ENCODE measurements at regions not wholly inside any gene's neighbourhood (a gene's known extent, or its start where the extent isn't known, plus 50 kb on each side); places are given as distances from the start of the nearest gene placed in this dataset.

- peaks cover 33% of the 10 kb centered on the region for H3K4me1 Mint-ChIP-seq (ENCODE audit: low read depth, unreplicated experiment)
- no peaks in the 10 kb centered on the region for H3K36me3 Mint-ChIP-seq (ENCODE audit: insufficient read depth, unreplicated experiment)
- no peak overlapping the region for H3K4me3 Mint-ChIP-seq (ENCODE audit: low read depth, unreplicated experiment)
- H3K27ac Mint-ChIP-seq (ENCODE audit: unreplicated experiment), result no peak overlapping the region
- BruUV-seq (replicated peaks), result no TSS peak
- TF ChIP-seq, protein P1, sequence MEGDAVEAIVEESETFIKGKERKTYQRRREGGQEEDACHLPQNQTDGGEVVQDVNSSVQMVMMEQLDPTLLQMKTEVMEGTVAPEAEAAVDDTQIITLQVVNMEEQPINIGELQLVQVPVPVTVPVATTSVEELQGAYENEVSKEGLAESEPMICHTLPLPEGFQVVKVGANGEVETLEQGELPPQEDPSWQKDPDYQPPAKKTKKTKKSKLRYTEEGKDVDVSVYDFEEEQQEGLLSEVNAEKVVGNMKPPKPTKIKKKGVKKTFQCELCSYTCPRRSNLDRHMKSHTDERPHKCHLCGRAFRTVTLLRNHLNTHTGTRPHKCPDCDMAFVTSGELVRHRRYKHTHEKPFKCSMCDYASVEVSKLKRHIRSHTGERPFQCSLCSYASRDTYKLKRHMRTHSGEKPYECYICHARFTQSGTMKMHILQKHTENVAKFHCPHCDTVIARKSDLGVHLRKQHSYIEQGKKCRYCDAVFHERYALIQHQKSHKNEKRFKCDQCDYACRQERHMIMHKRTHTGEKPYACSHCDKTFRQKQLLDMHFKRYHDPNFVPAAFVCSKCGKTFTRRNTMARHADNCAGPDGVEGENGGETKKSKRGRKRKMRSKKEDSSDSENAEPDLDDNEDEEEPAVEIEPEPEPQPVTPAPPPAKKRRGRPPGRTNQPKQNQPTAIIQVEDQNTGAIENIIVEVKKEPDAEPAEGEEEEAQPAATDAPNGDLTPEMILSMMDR (IDR thresholded peaks at IDR 0.05; ENCODE audit: unreplicated experiment), result no peak
- intact Hi-C loops (cut with micrococcal nuclease; ENCODE audit: unreplicated experiment), result no loop called here
- H3K9me3 Mint-ChIP-seq (ENCODE audit: low read depth, unreplicated experiment), result no peaks in the 10 kb centered on the region
- CTCF ChIA-PET, result no interaction called here
- no peak for DNase-seq
- H3K27me3 Mint-ChIP-seq (ENCODE audit: unreplicated experiment), result no peaks in the 10 kb centered on the region
These were observed 694.6 kb downstream of the TUSC7 start for GRCh38 chr3:117404141-117404540.

DNA sequence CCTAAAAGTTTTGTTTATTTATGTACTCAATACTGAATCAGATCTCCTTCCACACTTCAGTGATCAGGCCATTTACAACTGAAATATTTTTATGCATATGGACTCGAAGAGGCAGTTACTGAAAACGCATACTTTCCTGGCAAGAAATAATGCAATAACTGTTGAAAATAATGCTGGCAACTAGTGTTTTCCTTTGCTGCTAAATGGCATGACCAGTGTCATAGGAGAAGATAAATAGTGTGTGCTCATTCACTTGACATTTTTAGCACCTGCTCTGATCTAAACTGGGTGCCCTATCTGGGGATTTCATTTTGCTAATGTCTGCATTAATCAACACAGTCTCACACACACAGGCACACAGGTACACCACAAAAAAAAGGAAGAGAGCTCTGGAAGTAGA, 695.2 kb downstream of the TUSC7 start:
- H3K27ac Mint-ChIP-seq (ENCODE audit: unreplicated experiment), result no peak overlapping the region
- intact Hi-C loops (cut with micrococcal nuclease; ENCODE audit: unreplicated experiment), result no loop called here
- no peak for DNase-seq
- peaks cover 30% of the 10 kb centered on the region for H3K4me1 Mint-ChIP-seq (ENCODE audit: low read depth, unreplicated experiment)
- CTCF ChIA-PET, result no interaction called here
- H3K27me3 Mint-ChIP-seq (ENCODE audit: unreplicated experiment), result no peaks in the 10 kb centered on the region
- no peaks in the 10 kb centered on the region for H3K36me3 Mint-ChIP-seq (ENCODE audit: insufficient read depth, unreplicated experiment)
- no peak overlapping the region for H3K4me3 Mint-ChIP-seq (ENCODE audit: low read depth, unreplicated experiment)
- BruUV-seq (replicated peaks), result no TSS peak
- TF ChIP-seq, protein P1 (IDR thresholded peaks at IDR 0.05; ENCODE audit: unreplicated experiment), result no peak
- no peaks in the 10 kb centered on the region for H3K9me3 Mint-ChIP-seq (ENCODE audit: low read depth, unreplicated experiment)

DNA sequence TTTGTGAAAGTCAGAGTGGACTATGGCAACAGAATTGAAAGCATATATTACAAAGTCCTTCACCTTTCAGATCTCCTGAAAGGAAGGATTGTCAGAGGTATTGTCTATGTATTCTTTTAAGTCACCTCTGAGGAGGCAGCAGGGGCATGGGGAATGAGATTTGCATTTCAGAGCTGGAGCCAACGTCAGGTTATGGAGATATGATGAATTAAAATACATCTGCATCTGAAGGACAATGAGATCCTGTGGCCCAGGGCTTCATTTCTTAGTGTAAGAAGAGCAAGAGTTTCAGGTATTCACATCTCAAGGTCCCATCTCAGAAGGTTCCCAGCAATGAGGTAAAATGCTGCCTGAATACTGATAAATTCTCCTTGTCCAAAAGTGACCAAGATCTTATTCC, 695.8 kb downstream of the TUSC7 start:
- no peaks in the 10 kb centered on the region for H3K27me3 Mint-ChIP-seq (ENCODE audit: unreplicated experiment)
- no peaks in the 10 kb centered on the region for H3K9me3 Mint-ChIP-seq (ENCODE audit: low read depth, unreplicated experiment)
- intact Hi-C loops (cut with micrococcal nuclease; ENCODE audit: unreplicated experiment), result no loop called here
- no TSS peak for BruUV-seq (replicated peaks)
- no peak for DNase-seq
- CTCF ChIA-PET, result no interaction called here
- H3K4me3 Mint-ChIP-seq (ENCODE audit: low read depth, unreplicated experiment), result no peak overlapping the region
- peaks cover 24% of the 10 kb centered on the region for H3K4me1 Mint-ChIP-seq (ENCODE audit: low read depth, unreplicated experiment)
- H3K27ac Mint-ChIP-seq (ENCODE audit: unreplicated experiment), result no peak overlapping the region
- TF ChIP-seq, protein P1 (IDR thresholded peaks at IDR 0.05; ENCODE audit: unreplicated experiment), result no peak
- no peaks in the 10 kb centered on the region for H3K36me3 Mint-ChIP-seq (ENCODE audit: insufficient read depth, unreplicated experiment)

- Mint-ChIP-seq H3K27me3 (ENCODE audit: unreplicated experiment) (no peaks in the 10 kb centered on the region), H3K36me3 (ENCODE audit: insufficient read depth, unreplicated experiment) (no peaks in the 10 kb centered on the region), H3K27ac (ENCODE audit: unreplicated experiment) (no peak overlapping the region), H3K4me1 (ENCODE audit: low read depth, unreplicated experiment) (peaks cover 16% of the 10 kb centered on the region), H3K9me3 (ENCODE audit: low read depth, unreplicated experiment) (no peaks in the 10 kb centered on the region), H3K4me3 (ENCODE audit: low read depth, unreplicated experiment) (no peak overlapping the region)
- peak; percentile 30 for DNase-seq
- TF ChIP-seq, protein P1 (IDR thresholded peaks at IDR 0.05; ENCODE audit: unreplicated experiment), result peak; percentile 21
- CTCF ChIA-PET, result no interaction called here
- no TSS peak for BruUV-seq (replicated peaks)
- intact Hi-C loops (cut with micrococcal nuclease; ENCODE audit: unreplicated experiment), result no loop called here
These were observed 697.7 kb downstream of the TUSC7 start for GRCh38 chr3:117407317-117407716.

GRCh38 chr3:117408811-117409210, 699.2 kb downstream of the TUSC7 start:
- no peaks in the 10 kb centered on the region for H3K9me3 Mint-ChIP-seq (ENCODE audit: low read depth, unreplicated experiment)
- TF ChIP-seq, protein P1 (IDR thresholded peaks at IDR 0.05; ENCODE audit: unreplicated experiment), result no peak
- H3K27ac Mint-ChIP-seq (ENCODE audit: unreplicated experiment), result no peak overlapping the region
- H3K4me1 Mint-ChIP-seq (ENCODE audit: low read depth, unreplicated experiment), result peaks cover 16% of the 10 kb centered on the region
- CTCF ChIA-PET, result no interaction called here
- no peaks in the 10 kb centered on the region for H3K27me3 Mint-ChIP-seq (ENCODE audit: unreplicated experiment)
- BruUV-seq (replicated peaks), result no TSS peak
- no peak for DNase-seq
- H3K36me3 Mint-ChIP-seq (ENCODE audit: insufficient read depth, unreplicated experiment), result no peaks in the 10 kb centered on the region
- no peak overlapping the region for H3K4me3 Mint-ChIP-seq (ENCODE audit: low read depth, unreplicated experiment)
- intact Hi-C loops (cut with micrococcal nuclease; ENCODE audit: unreplicated experiment), result no loop called here
